ENCODE measurements at regions not wholly inside any gene's neighbourhood (a gene's known extent, or its start where the extent isn't known, plus 50 kb on each side); places are given as distances from the start of the nearest gene placed in this dataset.

DNA sequence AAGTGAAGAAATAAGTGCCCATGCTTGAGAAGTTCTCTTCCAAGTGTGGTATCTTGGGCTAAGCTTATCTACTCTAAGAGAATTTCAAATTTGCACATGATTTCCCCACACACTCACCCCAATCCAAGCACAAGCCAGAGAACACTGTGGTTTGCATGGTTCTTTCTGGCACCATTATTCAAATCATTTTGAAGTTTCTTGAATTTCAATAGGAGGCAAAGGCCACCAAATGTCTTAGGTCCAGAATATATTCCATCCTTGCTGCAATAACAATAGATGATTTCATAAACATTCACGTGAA lies 359.7 kb downstream of the IRS2 start:
- ATAC-seq (no peak), DNase-seq (ENCODE audit: low read depth, low spot score) (no peak), FAIRE-seq (no peak)
- Histone ChIP-seq H3K9me3 (replicated peaks; ENCODE audit: control insufficient read depth, insufficient read depth, low read length) (no peaks in the 10 kb centered on the region; the same call in 2 of the 3 replicates), H3K36me3 (ENCODE audit: control insufficient read depth in 2 of 2, insufficient read depth in 2 of 2, low read length in 1 of 2) (no peaks in the 10 kb centered on the region), H3K79me2 (ENCODE audit: control insufficient read depth, insufficient read depth, low read length) (no peaks in the 10 kb centered on the region), H3K27me3 (replicated peaks in 1 of 2; ENCODE audit: control insufficient read depth in 2 of 2, insufficient read depth in 2 of 2, low read length in 1 of 2) (no peaks in the 10 kb centered on the region), H3K4me2 (ENCODE audit: control insufficient read depth, insufficient read depth) (no peak overlapping the region), H3K4me1 (ENCODE audit: control insufficient read depth, insufficient read depth, low read length) (no peaks in the 10 kb centered on the region), H4K20me1 (ENCODE audit: control insufficient read depth, insufficient read depth) (no peaks in the 10 kb centered on the region), H2AFZ (ENCODE audit: control insufficient read depth, low read depth, low read length) (no peak overlapping the region), H3K4me3 (no peak overlapping the region), H3K9ac (ENCODE audit: control insufficient read depth, insufficient read depth, low read length) (no peak overlapping the region), H3K27ac (ENCODE audit: control insufficient read depth, insufficient read depth) (no peak overlapping the region)
- CTCF ChIA-PET, result no interaction called here
- POLR2A ChIA-PET, result no interaction called here
- RAD21 ChIA-PET (ENCODE audit: unreplicated experiment), result no interaction called here
- in situ Hi-C loops (cut with MboI), result no loop called here
- intact Hi-C loops (cut with micrococcal nuclease; ENCODE audit: unreplicated experiment), result loop anchor here (10.0 kb wide), 1 partner anchor 282 kb away; no protein-coding TSS in a partner anchor
- BruUV-seq (replicated peaks), result no TSS peak
- SMC1A ChIA-PET (ENCODE audit: uncharacterized antibody, unreplicated experiment), result no interaction called here
- 0% methylated on average over 1 of the region's 1 CpG for WGBS (ENCODE audit: insufficient coverage, insufficient replicate concordance, low lambda C conversion rate, missing lambda C conversion rate)
- no peak for TF ChIP-seq DPF2 (IDR thresholded peaks at IDR 0.05)
- TF ChIP-seq MLLT1 (IDR thresholded peaks at IDR 0.05), result no peak
- no peak for TF ChIP-seq CHD4 (IDR thresholded peaks at IDR 0.05)
- no peak for TF ChIP-seq WRNIP1 (IDR thresholded peaks at IDR 0.05; ENCODE audit: borderline replicate concordance, low read depth, low read length)
- no peak for TF ChIP-seq SMAD1 (IDR thresholded peaks at IDR 0.05; ENCODE audit: low read depth, partially characterized antibody)
- no peak for TF ChIP-seq TCF12 (IDR thresholded peaks at IDR 0.05; ENCODE audit: low read depth, low read length)
- TF ChIP-seq RB1 (IDR thresholded peaks at IDR 0.05; ENCODE audit: borderline replicate concordance), result no peak
- no peak for TF ChIP-seq EZH2 (IDR thresholded peaks at IDR 0.05; ENCODE audit: borderline replicate concordance, control insufficient read depth, low read depth, low read length)
- TF ChIP-seq E2F8 (IDR thresholded peaks at IDR 0.05; ENCODE audit: low read depth, partially characterized antibody), result no peak
- no peak for TF ChIP-seq E2F4 (IDR thresholded peaks at IDR 0.05; ENCODE audit: low read depth, low read length)
- no peak for TF ChIP-seq PAX8 (IDR thresholded peaks at IDR 0.05)
- no peak for TF ChIP-seq ETV6 (conservative IDR thresholded peaks at IDR 0.05 in 1 of 2, IDR thresholded peaks at IDR 0.05 in 1 of 2; ENCODE audit: borderline replicate concordance in 1 of 2, low read depth in 1 of 2)
- TF ChIP-seq POLR2A (IDR thresholded peaks at IDR 0.05; ENCODE audit: low read depth, low read length), result no peak
- TF ChIP-seq CBFB (IDR thresholded peaks at IDR 0.05; ENCODE audit: low read depth), result no peak

All from GM12878 (cell line).